Prostate gland (tissue), 2 donors: ENCODE measurements at regions not wholly inside any gene's neighbourhood (a gene's known extent, or its start where the extent isn't known, plus 50 kb on each side); places are given as distances from the start of the nearest gene placed in this dataset.
"Not testable (repeated sequence)": the region's sequence is repeated elsewhere in the genome, so short reads cannot be mapped to it uniquely, and the experiment has no call there.

Experiments
- DNase-seq: peaks from one replicate; pipeline ENCODE4 v3.0.0-alpha.2; 2019; ENCODE audit warnings: low spot score
- H3K27ac ChIP-seq, 2 donors: fragments of 200-600 bp; sonication (generic); 2 replicates each; pipeline ENCODE4 v1.5.1; 2017 to 2019
- H3K27me3 ChIP-seq: fragments of 200-600 bp; sonication (generic); replicated peaks from 2 replicates; pipeline ENCODE4 v1.5.1; 2019; ENCODE audit not compliant: insufficient read depth
- H3K36me3 ChIP-seq, 2 donors: fragments of 200-600 bp; sonication (generic); 1 replicate in 1 of 2; 2 replicates in 1 of 2; pipeline versions ENCODE4 v1.5.1 to v1.8.1; 2017 to 2019
- H3K4me1 ChIP-seq: fragments of 200-600 bp; sonication (generic); replicated peaks from 2 replicates; pipeline ENCODE4 v1.5.1; 2019
- H3K4me3 ChIP-seq, 2 donors: fragments of 200-600 bp; sonication (generic); 2 replicates each; pipeline ENCODE4 v1.5.1; 2017 to 2019
- H3K9me3 ChIP-seq: fragments of 200-600 bp; sonication (generic); 2 replicates; pipeline ENCODE4 v1.5.1; 2017
- POLR2A ChIP-seq: fragments of 450-650 bp; IDR thresholded peaks from one replicate; pipeline ENCODE4 v1.6.1; 2016; ENCODE audit warnings: antibody characterized with exemption, mild to moderate bottlenecking
- POLR2AphosphoS5 ChIP-seq: sonication (generic); formaldehyde crosslinking; IDR thresholded peaks from one replicate; pipeline ENCODE4 v1.6.1; 2017; ENCODE audit warnings: antibody characterized with exemption
- WGBS: methylation state at CpG from one replicate; pipeline ENCODE4 v1.1.5; 2018; 5-methylcytosine and 5-hydroxymethylcytosine counted together
- intact Hi-C: fragments of 100-400 bp; cut with DNase I; formaldehyde crosslinking; loops from one replicate; pipeline ENCODE4 v1.14.2; 2022
- TF ChIP-seq, protein P1 (sequence below), 4 experiments: fragments of 200-600 bp in 2 of 4; fragments of 450-650 bp in 2 of 4; sonication (generic) in 2 of 4; IDR thresholded peaks; 1 replicate in 3 of 4; 2 replicates in 1 of 4; pipeline ENCODE4 v1.5.1; 2016 to 2019; ENCODE audit warnings: antibody characterized with exemption in 4 of 4, mild to moderate bottlenecking in 2 of 4, moderate library complexity in 2 of 4

DNA sequence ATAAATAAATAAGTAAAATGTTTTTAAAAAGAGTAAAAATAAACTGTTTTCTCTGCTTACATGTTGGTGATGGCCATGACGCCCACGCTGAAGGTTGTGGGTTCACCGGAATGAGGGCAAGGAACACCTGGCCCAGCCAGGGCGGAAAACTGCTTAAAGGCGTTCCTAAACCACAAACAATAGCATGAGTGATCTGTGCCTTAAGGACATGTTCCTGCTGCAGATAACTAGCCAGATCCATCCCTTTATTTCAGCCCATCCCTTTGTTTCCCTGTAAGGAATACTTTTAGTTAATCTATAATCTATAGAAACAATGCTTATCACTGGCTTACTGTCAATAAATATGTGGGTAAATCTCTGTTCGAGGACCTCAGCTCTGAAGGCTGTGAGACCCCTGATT is 63.3 kb upstream of the CEP78 start:
- H3K36me3 ChIP-seq, DNase-seq, intact Hi-C loops, H3K9me3 ChIP-seq, H3K4me3 ChIP-seq, H3K27me3 ChIP-seq, H3K4me1 ChIP-seq, H3K27ac ChIP-seq: not testable (repeated sequence)
- 92% methylated on average over 6 of the region's 6 CpGs for WGBS

DNA sequence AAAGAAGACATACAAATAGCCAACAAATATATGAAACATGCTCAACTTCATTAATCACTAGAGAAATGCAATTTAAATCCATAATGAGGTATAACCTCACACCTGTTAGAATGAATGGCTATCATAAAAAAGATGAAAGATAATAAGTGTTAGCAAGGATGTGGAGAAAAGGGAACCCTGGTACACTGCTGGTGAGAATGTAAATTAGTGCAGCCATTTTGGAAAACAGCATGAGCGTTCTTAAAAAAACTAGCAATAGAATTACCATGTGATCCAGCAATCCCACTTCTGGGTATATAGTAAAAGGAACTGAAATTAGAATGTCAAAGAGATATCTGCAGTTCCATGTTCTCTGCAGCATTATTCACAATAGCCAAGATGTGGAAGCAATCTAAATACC is 64.2 kb upstream of the CEP78 start:
- Histone ChIP-seq H3K4me3 (no peak overlapping the region), H3K9me3 (no peaks in the 10 kb centered on the region), H3K4me1 (peaks cover 1% of the 10 kb centered on the region), H3K27ac (no peak overlapping the region), H3K27me3 (no peaks in the 10 kb centered on the region), H3K36me3 (no peaks in the 10 kb centered on the region)
- WGBS, result 82% methylated on average over 1 of the region's 1 CpG
- DNase-seq, result no peak
- intact Hi-C loops, result no loop called here
- TF ChIP-seq POLR2AphosphoS5, result no peak
- TF ChIP-seq, protein P1, sequence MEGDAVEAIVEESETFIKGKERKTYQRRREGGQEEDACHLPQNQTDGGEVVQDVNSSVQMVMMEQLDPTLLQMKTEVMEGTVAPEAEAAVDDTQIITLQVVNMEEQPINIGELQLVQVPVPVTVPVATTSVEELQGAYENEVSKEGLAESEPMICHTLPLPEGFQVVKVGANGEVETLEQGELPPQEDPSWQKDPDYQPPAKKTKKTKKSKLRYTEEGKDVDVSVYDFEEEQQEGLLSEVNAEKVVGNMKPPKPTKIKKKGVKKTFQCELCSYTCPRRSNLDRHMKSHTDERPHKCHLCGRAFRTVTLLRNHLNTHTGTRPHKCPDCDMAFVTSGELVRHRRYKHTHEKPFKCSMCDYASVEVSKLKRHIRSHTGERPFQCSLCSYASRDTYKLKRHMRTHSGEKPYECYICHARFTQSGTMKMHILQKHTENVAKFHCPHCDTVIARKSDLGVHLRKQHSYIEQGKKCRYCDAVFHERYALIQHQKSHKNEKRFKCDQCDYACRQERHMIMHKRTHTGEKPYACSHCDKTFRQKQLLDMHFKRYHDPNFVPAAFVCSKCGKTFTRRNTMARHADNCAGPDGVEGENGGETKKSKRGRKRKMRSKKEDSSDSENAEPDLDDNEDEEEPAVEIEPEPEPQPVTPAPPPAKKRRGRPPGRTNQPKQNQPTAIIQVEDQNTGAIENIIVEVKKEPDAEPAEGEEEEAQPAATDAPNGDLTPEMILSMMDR (IDR thresholded peaks at IDR 0.05), result no peak
- TF ChIP-seq POLR2A, result no peak

DNA sequence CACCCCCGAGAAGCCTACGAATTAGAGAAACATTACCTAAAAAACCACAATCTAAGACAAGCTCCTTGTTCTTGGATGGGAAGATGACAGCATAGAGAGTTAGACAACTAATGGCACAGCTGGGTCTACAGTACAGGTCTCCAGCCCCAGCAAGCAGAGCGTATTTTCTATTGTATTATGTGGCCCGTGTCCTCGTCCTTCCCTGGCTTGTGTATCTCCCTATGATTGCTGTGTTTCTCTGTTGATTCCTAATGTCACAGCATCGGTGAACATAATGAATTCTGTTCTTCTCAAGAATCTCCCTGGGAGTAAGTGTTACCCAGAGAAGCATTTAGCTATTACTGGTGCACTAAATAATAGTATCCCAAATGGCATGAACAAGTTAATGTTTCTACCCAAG is 66.8 kb upstream of the CEP78 start:
- no peaks in the 10 kb centered on the region for H3K36me3 ChIP-seq
- H3K9me3 ChIP-seq, result no peaks in the 10 kb centered on the region
- intact Hi-C loops, result no loop called here

DNA sequence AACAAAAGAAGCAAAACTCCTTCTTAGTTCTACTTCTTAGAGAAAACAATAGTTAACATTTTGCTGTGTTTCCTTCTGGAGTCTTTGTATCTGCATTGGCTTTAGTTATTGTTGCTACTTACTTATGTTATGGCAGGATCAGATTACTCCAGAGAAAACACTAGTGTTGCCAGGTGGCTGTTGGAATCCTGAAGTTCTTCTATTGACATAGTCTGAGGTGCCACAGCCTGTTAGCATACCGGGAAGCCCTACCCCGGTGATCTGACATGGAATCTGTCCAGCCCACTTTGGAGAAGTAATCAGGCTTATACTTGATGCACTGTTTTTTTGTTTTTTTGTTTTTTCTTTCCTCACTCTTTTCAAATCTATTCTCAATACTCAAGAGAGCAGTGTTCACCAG is 68.5 kb upstream of the CEP78 start:
- peak; percentile 81 for DNase-seq
- Histone ChIP-seq H3K27me3 (no peaks in the 10 kb centered on the region), H3K4me3 (no peak overlapping the region), H3K27ac (no peak overlapping the region), H3K9me3 (no peaks in the 10 kb centered on the region), H3K4me1 (peaks cover 3% of the 10 kb centered on the region), H3K36me3 (no peaks in the 10 kb centered on the region)
- WGBS, result 9% methylated on average over 2 of the region's 2 CpGs
- TF ChIP-seq, protein P1 (IDR thresholded peaks at IDR 0.05), result no peak
- TF ChIP-seq POLR2A (no peak), POLR2AphosphoS5 (peak; percentile 84)
- intact Hi-C loops, result no loop called here

More for the DNA sequence above, 66.8 kb upstream of the CEP78 start:
- Histone ChIP-seq H3K4me3 (no peak overlapping the region), H3K4me1 (peaks cover 3% of the 10 kb centered on the region), H3K27ac (no peak overlapping the region), H3K27me3 (no peaks in the 10 kb centered on the region)
- WGBS, result 91% methylated on average over 6 of the region's 6 CpGs
- TF ChIP-seq POLR2A (no peak), POLR2AphosphoS5 (no peak)
- TF ChIP-seq, protein P1 (IDR thresholded peaks at IDR 0.05), result no peak
- DNase-seq, result no peak

DNA sequence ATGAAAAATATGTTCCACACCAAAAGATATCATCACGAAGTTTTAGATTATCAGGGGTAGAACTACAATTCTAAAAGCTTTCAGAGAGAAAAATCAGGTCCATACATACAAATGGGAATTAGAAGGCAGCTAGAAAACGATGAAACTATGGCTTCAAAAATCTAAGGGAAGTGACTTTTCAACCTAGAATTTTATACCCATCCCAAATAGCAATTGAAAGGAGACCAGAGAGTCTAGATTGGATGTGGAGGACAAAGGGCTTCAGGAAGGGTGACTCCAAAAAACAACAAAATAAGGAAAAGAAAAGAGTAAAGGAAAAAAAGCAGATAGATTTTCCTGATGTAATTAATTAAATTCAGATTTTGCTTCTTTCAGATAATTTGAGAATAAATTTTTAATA is 72.0 kb upstream of the CEP78 start:
- H3K27me3 ChIP-seq, result no peaks in the 10 kb centered on the region
- H3K4me3 ChIP-seq, result no peak overlapping the region
- intact Hi-C loops, result no loop called here
- DNase-seq, result no peak
- H3K36me3 ChIP-seq, result no peaks in the 10 kb centered on the region
- TF ChIP-seq, protein P1 (IDR thresholded peaks at IDR 0.05), result no peak
- TF ChIP-seq POLR2AphosphoS5, result no peak
- TF ChIP-seq POLR2A, result no peak
- H3K9me3 ChIP-seq, result no peaks in the 10 kb centered on the region
- peaks cover 3% of the 10 kb centered on the region for H3K4me1 ChIP-seq
- H3K27ac ChIP-seq, result no peak overlapping the region
- WGBS, result 88% methylated on average over 2 of the region's 2 CpGs
